ENCODE measurements at regions not wholly inside any gene's neighbourhood (a gene's known extent, or its start where the extent isn't known, plus 50 kb on each side); places are given as distances from the start of the nearest gene placed in this dataset.

GRCh38 chr9:74125941-74126340 is 371.2 kb upstream of the RORB start:
- TF ChIP-seq EZH2 (IDR thresholded peaks at IDR 0.05) = no peak
- TF ChIP-seq FOXP2 (optimal IDR thresholded peaks at IDR 0.05; ENCODE audit: control extremely low read depth, extremely low read length, insufficient read depth) = no peak
